NCI-H1105 (cell line): ENCODE measurements at regions not wholly inside any gene's neighbourhood (a gene's known extent, or its start where the extent isn't known, plus 50 kb on each side); places are given as distances from the start of the nearest gene placed in this dataset.
"Not testable (repeated sequence)": the region's sequence is repeated elsewhere in the genome, so short reads cannot be mapped to it uniquely, and the experiment has no call there.

Experiments
- DNase-seq: peaks from one replicate; lab custom pipeline; 2025; lab: John Stamatoyannopoulos, UW

- DNase-seq: no peak
Measured at GRCh38 chr16:61002479-61003204, 1033.6 kb downstream of the CDH8 start.

GRCh38 chr16:60991886-60992285, 1044.4 kb downstream of the CDH8 start:
- DNase-seq: no peak

- no peak for DNase-seq
Measured at GRCh38 chr16:60989592-60989991, 1046.6 kb downstream of the CDH8 start.

- DNase-seq: no peak
Measured at GRCh38 chr16:60979119-60979518, 1057.1 kb downstream of the CDH8 start.

GRCh38 chr16:60949800-60950199, 1086.4 kb downstream of the CDH8 start:
- no peak for DNase-seq

- no peak for DNase-seq
Measured at GRCh38 chr16:60945225-60945624, 1091.0 kb downstream of the CDH8 start.

- DNase-seq: not testable (repeated sequence)
Measured at GRCh38 chr16:60936189-60936588, 1100.0 kb downstream of the CDH8 start.

GRCh38 chr16:60932600-60932999, 1103.6 kb downstream of the CDH8 start:
- DNase-seq: no peak

GRCh38 chr16:60930291-60930690, 1105.9 kb downstream of the CDH8 start:
- no peak for DNase-seq

- DNase-seq: no peak
Measured at GRCh38 chr16:60922920-60923319, 1113.3 kb downstream of the CDH8 start.

GRCh38 chr16:60914334-60914733, 1121.9 kb downstream of the CDH8 start:
- DNase-seq: no peak

GRCh38 chr16:60907645-60908044, 1128.6 kb downstream of the CDH8 start:
- DNase-seq: no peak

- no peak for DNase-seq
Measured at GRCh38 chr16:60905811-60906210, 1130.4 kb downstream of the CDH8 start.

- no peak for DNase-seq
Measured at GRCh38 chr16:60902114-60902513, 1134.1 kb downstream of the CDH8 start.

- no peak for DNase-seq
Measured at GRCh38 chr16:60882816-60883215, 1153.4 kb downstream of the CDH8 start.

GRCh38 chr16:60852635-60853034, 1183.6 kb downstream of the CDH8 start:
- no peak for DNase-seq

GRCh38 chr16:60821661-60822060, 1214.6 kb downstream of the CDH8 start:
- DNase-seq: no peak

- no peak for DNase-seq
Measured at GRCh38 chr16:60820361-60820760, 1215.9 kb downstream of the CDH8 start.

GRCh38 chr16:60818465-60818864, 1217.8 kb downstream of the CDH8 start:
- no peak for DNase-seq

- no peak for DNase-seq
Measured at GRCh38 chr16:60816461-60816860, 1219.8 kb downstream of the CDH8 start.

GRCh38 chr16:60815865-60816264, 1220.4 kb downstream of the CDH8 start:
- DNase-seq: no peak

- no peak for DNase-seq
Measured at GRCh38 chr16:60815033-60815432, 1221.2 kb downstream of the CDH8 start.

- no peak for DNase-seq
Measured at GRCh38 chr16:60811657-60812056, 1224.6 kb downstream of the CDH8 start.

- no peak for DNase-seq
Measured at GRCh38 chr16:60811051-60811608, 1225.1 kb downstream of the CDH8 start.
